Esophagus squamous epithelium (tissue), 5 donors: ENCODE measurements at regions not wholly inside any gene's neighbourhood (a gene's known extent, or its start where the extent isn't known, plus 50 kb on each side); places are given as distances from the start of the nearest gene placed in this dataset.

Experiments
- DNase-seq: peaks from one replicate; lab custom pipeline; 2025; lab: John Stamatoyannopoulos, UW
- H3K27ac ChIP-seq, 4 donors: fragments of 200-600 bp; sonication (generic); one replicate each; pipeline ENCODE4 v1.5.1; 2016 to 2019; ENCODE audit warnings: mild to moderate bottlenecking in 1 of 4
- H3K27me3 ChIP-seq, 4 donors: fragments of 200-600 bp; sonication (generic); 1 replicate in 3 of 4; 2 replicates in 1 of 4; pipeline versions ENCODE4 v1.5.1 to v1.6.0; 2017 to 2021; ENCODE audit warnings: antibody characterized with exemption in 1 of 4
- H3K36me3 ChIP-seq, 3 donors: fragments of 200-600 bp; sonication (generic); one replicate each; pipeline ENCODE4 v1.5.1; 2016 to 2019
- H3K4me1 ChIP-seq, 3 donors: fragments of 200-600 bp; sonication (generic); one replicate each; pipeline ENCODE4 v1.5.1; 2017 to 2019
- H3K4me3 ChIP-seq, 4 donors: fragments of 200-600 bp; sonication (generic); 1 replicate in 3 of 4; 2 replicates in 1 of 4; pipeline ENCODE4 v1.5.1; 2016 to 2019; ENCODE audit warnings: mild to moderate bottlenecking in 2 of 4, moderate library complexity in 1 of 4
- H3K9me3 ChIP-seq, 3 donors: fragments of 200-600 bp; sonication (generic); one replicate each; pipeline ENCODE4 v1.5.1; 2016 to 2019
- CTCF ChIP-seq, 6 experiments: fragments of 450-650 bp in 4 of 6; fragments of 200-600 bp in 2 of 6; sonication (generic) in 2 of 6; IDR thresholded peaks; one replicate each; pipeline ENCODE4 v1.5.1; 2016 to 2019; ENCODE audit warnings: antibody characterized with exemption in 6 of 6, mild to moderate bottlenecking in 4 of 6, moderate library complexity in 4 of 6
- POLR2A ChIP-seq, 4 donors: fragments of 450-650 bp; IDR thresholded peaks; one replicate each; pipeline ENCODE4 v1.6.1; 2017; ENCODE audit warnings: antibody characterized with exemption in 4 of 4, mild to moderate bottlenecking in 4 of 4, moderate library complexity in 3 of 4
- WGBS, 2 donors: methylation state at CpG; one replicate each; pipeline ENCODE4 v1.1.5; 2018; 5-methylcytosine and 5-hydroxymethylcytosine counted together
- intact Hi-C: fragments of 100-400 bp; cut with DNase I; formaldehyde crosslinking; loops from one replicate; pipeline ENCODE4 v1.15.0; 2022
- donor health status: DM: yes; HTN: yes; CAD: no.

DNA sequence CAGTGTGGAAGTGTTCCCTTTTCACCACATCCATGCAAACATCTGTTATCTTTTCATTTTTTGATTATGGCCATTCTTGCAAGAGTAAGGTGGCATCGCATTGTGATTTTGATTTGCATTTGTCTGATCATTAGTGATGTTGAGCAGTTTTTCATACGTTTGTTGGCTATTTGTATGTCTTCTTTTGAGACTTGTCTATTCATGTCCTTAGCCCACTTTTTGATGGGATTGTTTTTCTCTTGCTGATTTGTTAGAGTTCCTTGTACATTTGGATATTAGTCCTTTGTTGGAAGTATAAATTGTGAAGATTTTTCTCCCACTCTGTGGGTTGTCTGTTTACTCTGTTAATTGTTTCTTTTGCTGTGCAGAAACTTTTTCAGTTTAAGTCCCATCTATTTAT lies 244.5 kb upstream of the PRICKLE1 start:
- intact Hi-C loops, result no loop called here
- no peaks in the 10 kb centered on the region for H3K36me3 ChIP-seq
- TF ChIP-seq POLR2A (IDR thresholded peaks at IDR 0.05) (no peak), CTCF (IDR thresholded peaks at IDR 0.05) (no peak)
- H3K27ac ChIP-seq, result no peak overlapping the region
- H3K9me3 ChIP-seq, result no peaks in the 10 kb centered on the region
- no peaks in the 10 kb centered on the region for H3K27me3 ChIP-seq
- H3K4me3 ChIP-seq, result no peak overlapping the region
- DNase-seq, result no peak
- 73 to 86% methylated on average over 2 of the region's 2 CpGs for WGBS, 2 donors
- no peaks in the 10 kb centered on the region for H3K4me1 ChIP-seq

DNA sequence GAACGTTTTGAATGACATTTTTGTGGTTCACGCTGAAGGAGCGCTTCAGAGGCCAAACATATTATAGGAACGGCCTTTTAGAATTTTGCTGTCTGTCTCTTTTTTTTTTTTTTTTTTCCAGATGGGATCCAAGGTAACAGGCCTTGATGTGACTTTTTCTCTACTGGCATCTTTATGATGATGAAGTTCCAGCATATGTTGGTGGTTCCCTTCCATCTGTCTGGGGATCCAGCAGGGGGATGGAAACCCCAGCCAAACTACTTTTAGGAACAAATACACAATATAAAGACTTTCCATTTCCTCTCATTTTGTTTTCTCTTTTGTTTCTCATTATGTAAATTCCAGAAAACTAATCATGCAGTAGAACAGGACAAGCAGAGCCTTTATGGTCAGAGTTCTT lies 239.3 kb upstream of the PRICKLE1 start:
- no peak overlapping the region for H3K27ac ChIP-seq
- H3K4me1 ChIP-seq, result no peaks in the 10 kb centered on the region
- DNase-seq, result no peak
- intact Hi-C loops, result no loop called here
- H3K9me3 ChIP-seq, result no peaks in the 10 kb centered on the region
- H3K36me3 ChIP-seq, result no peaks in the 10 kb centered on the region
- no peaks in the 10 kb centered on the region for H3K27me3 ChIP-seq
- no peak overlapping the region for H3K4me3 ChIP-seq
- WGBS, 2 donors, result 86 to 88% methylated on average over 4 of the region's 4 CpGs
- TF ChIP-seq CTCF (IDR thresholded peaks at IDR 0.05) (no peak), POLR2A (IDR thresholded peaks at IDR 0.05) (no peak)

GRCh38 chr12:42824327-42824726 lies 234.8 kb upstream of the PRICKLE1 start:
- no peak overlapping the region for H3K27ac ChIP-seq
- no peak for TF ChIP-seq POLR2A (IDR thresholded peaks at IDR 0.05)
- no peak for TF ChIP-seq CTCF (IDR thresholded peaks at IDR 0.05)
- H3K36me3 ChIP-seq, result no peaks in the 10 kb centered on the region
- no peaks in the 10 kb centered on the region for H3K4me1 ChIP-seq
- no peaks in the 10 kb centered on the region for H3K27me3 ChIP-seq
- WGBS, 2 donors, result 76 to 80% methylated on average over 2 of the region's 2 CpGs
- intact Hi-C loops, result no loop called here
- no peak for DNase-seq
- no peaks in the 10 kb centered on the region for H3K9me3 ChIP-seq
- no peak overlapping the region for H3K4me3 ChIP-seq

DNA sequence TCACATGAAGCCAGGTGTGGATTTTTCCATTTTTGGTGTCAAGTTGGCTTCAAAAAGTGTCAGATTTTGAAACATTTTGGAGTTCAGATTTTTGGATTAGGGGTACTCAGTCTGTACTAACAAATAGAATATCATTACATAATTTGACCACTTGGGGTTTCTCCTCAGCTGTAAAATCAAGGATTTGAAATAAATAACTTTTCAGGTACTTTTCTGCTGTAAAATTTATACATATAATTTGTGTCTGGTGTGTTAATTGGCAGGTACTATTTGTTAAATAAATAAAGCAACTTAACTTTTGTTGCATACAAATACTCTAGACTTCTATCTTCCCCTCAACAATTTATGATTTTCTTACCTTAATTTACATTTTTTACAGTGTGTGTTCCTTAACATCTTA lies 234.1 kb upstream of the PRICKLE1 start:
- no peaks in the 10 kb centered on the region for H3K9me3 ChIP-seq
- TF ChIP-seq CTCF (IDR thresholded peaks at IDR 0.05) (no peak), POLR2A (IDR thresholded peaks at IDR 0.05) (no peak)
- intact Hi-C loops, result no loop called here
- DNase-seq, result no peak
- no peaks in the 10 kb centered on the region for H3K36me3 ChIP-seq
- no peak overlapping the region for H3K4me3 ChIP-seq
- H3K27me3 ChIP-seq, result no peaks in the 10 kb centered on the region
- no peak overlapping the region for H3K27ac ChIP-seq
- H3K4me1 ChIP-seq, result no peaks in the 10 kb centered on the region

DNA sequence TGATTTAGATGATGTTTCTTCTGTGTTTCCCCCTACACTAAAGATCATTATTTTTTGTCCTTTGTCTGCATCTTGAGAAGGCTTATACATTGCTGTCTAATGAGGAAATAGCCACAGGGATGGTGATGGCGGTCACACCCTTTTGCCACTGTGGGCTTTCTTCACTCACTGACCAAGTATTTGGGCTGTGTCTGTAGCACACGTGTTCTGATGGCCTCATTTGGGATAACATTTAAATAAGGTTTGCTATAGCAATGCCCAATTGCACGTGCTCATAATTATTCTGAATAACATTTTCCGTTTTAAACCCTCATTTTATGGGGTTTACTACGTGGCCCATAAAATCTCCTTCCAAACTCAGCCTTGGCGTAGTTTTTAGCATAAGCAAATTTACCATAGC lies 230.3 kb upstream of the PRICKLE1 start:
- H3K4me3 ChIP-seq, result no peak overlapping the region
- no peaks in the 10 kb centered on the region for H3K4me1 ChIP-seq
- DNase-seq, result no peak
- no peaks in the 10 kb centered on the region for H3K9me3 ChIP-seq
- no peak overlapping the region for H3K27ac ChIP-seq
- no peaks in the 10 kb centered on the region for H3K36me3 ChIP-seq
- WGBS, 2 donors, result 58 to 61% methylated on average over 6 of the region's 6 CpGs
- no peaks in the 10 kb centered on the region for H3K27me3 ChIP-seq
- intact Hi-C loops, result no loop called here
- TF ChIP-seq POLR2A (IDR thresholded peaks at IDR 0.05), result no peak
- TF ChIP-seq CTCF (IDR thresholded peaks at IDR 0.05), result no peak
